Ovary (tissue), 3 donors: ENCODE measurements at regions not wholly inside any gene's neighbourhood (a gene's known extent, or its start where the extent isn't known, plus 50 kb on each side); places are given as distances from the start of the nearest gene placed in this dataset.

ENCODE experiments used
- CTCF ChIP-seq, 3 donors: fragments of 450-650 bp in 2 of 3; fragments of 200-600 bp in 1 of 3; IDR thresholded peaks; one replicate each; pipeline versions ENCODE4 v1.5.1 to v1.8.0; 2016 to 2022; ENCODE audit warnings: antibody characterized with exemption in 3 of 3, mild to moderate bottlenecking in 1 of 3
- POLR2A ChIP-seq: fragments of 450-650 bp; IDR thresholded peaks from one replicate; pipeline ENCODE4 v1.6.1; 2017; ENCODE audit warnings: antibody characterized with exemption, mild to moderate bottlenecking, moderate library complexity
- donor health status: DM: no; HTN: no; CAD: no.

- TF ChIP-seq CTCF (IDR thresholded peaks at IDR 0.05) (no peak), POLR2A (no peak)
These were observed 169.4 kb downstream of the KBTBD8 start for GRCh38 chr3:67167481-67167880.
